SK-N-SH (cell line): ENCODE measurements at regions not wholly inside any gene's neighbourhood (a gene's known extent, or its start where the extent isn't known, plus 50 kb on each side); places are given as distances from the start of the nearest gene placed in this dataset.

Source experiments
- CTCF ChIA-PET: fragments of 300-600, 350-600 bp; formaldehyde crosslinking; extraction: SDS; loops from one replicate; lab custom pipeline; 2021; lab: Yijun Ruan, JAX
- POLR2A ChIA-PET: fragments of 350-600 bp; sonication (Branson Sonifier 250); formaldehyde crosslinking; extraction: SDS; loops from one replicate; lab custom pipeline; 2020; ENCODE audit warnings: antibody characterized with exemption, inconsistent platforms; lab: Yijun Ruan, JAX
- DNase-seq: peaks from one replicate; pipeline ENCODE4 v3.0.0; 2012
- H2AFZ ChIP-seq: fragments of 200-600 bp; sonication (generic); 2 replicates; pipeline ENCODE4 v1.8.1; 2016; ENCODE audit warnings: antibody characterized with exemption, mild to moderate bottlenecking, low read depth
- H3F3A ChIP-seq: fragments of 200-600 bp; sonication (generic); replicated peaks from 2 replicates; pipeline ENCODE3; 2016; ENCODE audit warnings: antibody characterized with exemption, mild to moderate bottlenecking; ENCODE audit not compliant: insufficient read depth
- H3K27ac ChIP-seq, 2 experiments: fragments of 200-500 bp in 1 of 2; fragments of 200-600 bp in 1 of 2; sonication (Bioruptor generic) in 1 of 2; sonication (generic), shearing (Covaris generic) in 1 of 2; 2 replicates each; pipeline versions ENCODE4 v1.5.1 to v1.6.1; 2014 to 2016; ENCODE audit warnings: low read depth in 2 of 2, inconsistent platforms in 1 of 2, low read length in 1 of 2, mild to moderate bottlenecking in 1 of 2, mixed read lengths in 1 of 2
- H3K27me3 ChIP-seq: fragments of 200-600 bp; sonication (generic), shearing (Covaris generic); 2 replicates; pipeline ENCODE4 v1.6.1; 2016; ENCODE audit warnings: mixed run types; ENCODE audit not compliant: insufficient read depth
- H3K36me3 ChIP-seq, 2 experiments: fragments of 200-500 bp in 1 of 2; fragments of 200-600 bp in 1 of 2; sonication (Bioruptor generic) in 1 of 2; sonication (generic) in 1 of 2; replicated peaks in 1 of 2; 2 replicates each; pipeline versions ENCODE3 to v1.5.1; 2014 to 2016; ENCODE audit warnings: low read length in 1 of 2, mild to moderate bottlenecking in 1 of 2; ENCODE audit not compliant: insufficient read depth in 2 of 2, control insufficient read depth in 1 of 2
- H3K4me1 ChIP-seq, 2 experiments: fragments of 200-500 bp in 1 of 2; fragments of 200-600 bp in 1 of 2; sonication (Bioruptor generic) in 1 of 2; sonication (generic), shearing (Covaris generic) in 1 of 2; 2 replicates each; pipeline versions ENCODE4 v1.5.1 to v1.6.1; 2014 to 2016; ENCODE audit warnings: low read depth in 1 of 2, low read length in 1 of 2, mixed run types in 1 of 2; ENCODE audit not compliant: insufficient read depth in 2 of 2, control insufficient read depth in 1 of 2
- H3K4me2 ChIP-seq: fragments of 200-600 bp; sonication (generic), shearing (Covaris generic); 2 replicates; pipeline ENCODE4 v1.6.1; 2017; ENCODE audit warnings: mixed run types
- H3K4me3 ChIP-seq, 2 experiments: fragments of 200-500 bp in 1 of 2; fragments of 200-600 bp in 1 of 2; sonication (Bioruptor generic) in 1 of 2; sonication (generic), shearing (Covaris generic) in 1 of 2; 2 replicates each; pipeline versions ENCODE4 v1.5.1 to v1.8.1; 2014 to 2016; ENCODE audit warnings: low read depth in 2 of 2, inconsistent platforms in 1 of 2, low read length in 1 of 2, mild to moderate bottlenecking in 1 of 2, mixed read lengths in 1 of 2, moderate library complexity in 1 of 2
- H3K79me2 ChIP-seq: fragments of 200-600 bp; sonication (generic); 2 replicates; pipeline ENCODE4 v1.8.1; 2017; ENCODE audit warnings: mild to moderate bottlenecking; ENCODE audit not compliant: insufficient read depth
- H3K9ac ChIP-seq: fragments of 200-600 bp; sonication (generic); 2 replicates; pipeline ENCODE4 v1.6.1; 2017; ENCODE audit warnings: mixed run types
- H3K9me2 ChIP-seq: fragments of 200-600 bp; sonication (generic); 2 replicates; pipeline ENCODE4 v1.6.1; 2017; ENCODE audit warnings: mixed run types
- H3K9me3 ChIP-seq: fragments of 200-600 bp; sonication (generic); 2 replicates; pipeline ENCODE4 v1.6.1; 2017; ENCODE audit warnings: mixed run types, mild to moderate bottlenecking, moderate library complexity
- H4K20me1 ChIP-seq: fragments of 200-600 bp; sonication (generic); 2 replicates; pipeline ENCODE4 v1.6.1; 2017; ENCODE audit warnings: mild to moderate bottlenecking, mixed run types; ENCODE audit not compliant: insufficient read depth
- CHD2 ChIP-seq: fragments of 150-350 bp; IDR thresholded peaks from 2 replicates; pipeline ENCODE4 v1.6.1; 2018; ENCODE audit warnings: low read length; ENCODE audit not compliant: partially characterized antibody
- FOSL2 ChIP-seq: IDR thresholded peaks from 2 replicates; pipeline ENCODE4 v1.4.0; 2012; ENCODE audit warnings: low read depth, mild to moderate bottlenecking, moderate library complexity, borderline replicate concordance
- FOXJ3 ChIP-seq: sonication (generic); formaldehyde crosslinking; IDR thresholded peaks from 2 replicates; pipeline ENCODE4 v1.5.1; 2020; ENCODE audit warnings: mild to moderate bottlenecking, missing genetic modification reagents
- FOXM1 ChIP-seq: IDR thresholded peaks from 2 replicates; pipeline ENCODE4 v1.4.0; 2012; ENCODE audit warnings: low read depth, mild to moderate bottlenecking
- GABPA ChIP-seq: IDR thresholded peaks from 2 replicates; pipeline ENCODE4 v1.4.0; 2012; ENCODE audit warnings: low read depth, mild to moderate bottlenecking
- GATA2 ChIP-seq: sonication (generic); formaldehyde crosslinking; IDR thresholded peaks from 2 replicates; pipeline ENCODE4 v1.5.0; 2020; ENCODE audit warnings: mild to moderate bottlenecking, missing genetic modification reagents
- JUND ChIP-seq: IDR thresholded peaks from 2 replicates; pipeline ENCODE4 v1.4.0; 2012
- MEF2A ChIP-seq: IDR thresholded peaks from 2 replicates; pipeline ENCODE4 v1.4.0; 2012; ENCODE audit warnings: low read depth, borderline replicate concordance
- NFIC ChIP-seq: IDR thresholded peaks from 2 replicates; pipeline ENCODE4 v1.4.0; 2012; ENCODE audit warnings: borderline replicate concordance
- RAD21 ChIP-seq: IDR thresholded peaks from 2 replicates; pipeline ENCODE4 v1.6.1; 2012; ENCODE audit warnings: mild to moderate bottlenecking, low read length
- SIN3A ChIP-seq: IDR thresholded peaks from 2 replicates; pipeline ENCODE4 v1.6.1; 2012; ENCODE audit warnings: low read depth, mild to moderate bottlenecking, low read length, moderate library complexity, borderline replicate concordance
- YY1 ChIP-seq: IDR thresholded peaks from 2 replicates; pipeline ENCODE4 v1.4.0; 2012; ENCODE audit warnings: low read depth, mild to moderate bottlenecking
- WGBS: methylation state at CpG from one replicate; pipeline ENCODE4 v1.1.6; 2017; ENCODE audit warnings: low lambda C conversion rate; 5-methylcytosine and 5-hydroxymethylcytosine counted together
- TF ChIP-seq, protein P1 (sequence below): IDR thresholded peaks from 2 replicates; pipeline ENCODE4 v1.4.0; 2012; ENCODE audit warnings: low read depth, borderline replicate concordance
- TF ChIP-seq, protein P2 (sequence below): IDR thresholded peaks from 2 replicates; pipeline ENCODE4; 2012
- TF ChIP-seq, protein P3 (sequence below): fragments of 150-350 bp; IDR thresholded peaks from 2 replicates; pipeline ENCODE4 v1.6.1; 2017; ENCODE audit warnings: antibody characterized with exemption, low read length, low read depth, borderline replicate concordance
- TF ChIP-seq, protein P4 (sequence below): IDR thresholded peaks from 2 replicates; pipeline ENCODE4 v1.6.1; 2012; ENCODE audit warnings: mild to moderate bottlenecking, low read depth, low read length, moderate library complexity
- TF ChIP-seq, protein P5 (sequence below): IDR thresholded peaks from 2 replicates; pipeline ENCODE4 v1.4.0; 2012; ENCODE audit warnings: low read depth

DNA sequence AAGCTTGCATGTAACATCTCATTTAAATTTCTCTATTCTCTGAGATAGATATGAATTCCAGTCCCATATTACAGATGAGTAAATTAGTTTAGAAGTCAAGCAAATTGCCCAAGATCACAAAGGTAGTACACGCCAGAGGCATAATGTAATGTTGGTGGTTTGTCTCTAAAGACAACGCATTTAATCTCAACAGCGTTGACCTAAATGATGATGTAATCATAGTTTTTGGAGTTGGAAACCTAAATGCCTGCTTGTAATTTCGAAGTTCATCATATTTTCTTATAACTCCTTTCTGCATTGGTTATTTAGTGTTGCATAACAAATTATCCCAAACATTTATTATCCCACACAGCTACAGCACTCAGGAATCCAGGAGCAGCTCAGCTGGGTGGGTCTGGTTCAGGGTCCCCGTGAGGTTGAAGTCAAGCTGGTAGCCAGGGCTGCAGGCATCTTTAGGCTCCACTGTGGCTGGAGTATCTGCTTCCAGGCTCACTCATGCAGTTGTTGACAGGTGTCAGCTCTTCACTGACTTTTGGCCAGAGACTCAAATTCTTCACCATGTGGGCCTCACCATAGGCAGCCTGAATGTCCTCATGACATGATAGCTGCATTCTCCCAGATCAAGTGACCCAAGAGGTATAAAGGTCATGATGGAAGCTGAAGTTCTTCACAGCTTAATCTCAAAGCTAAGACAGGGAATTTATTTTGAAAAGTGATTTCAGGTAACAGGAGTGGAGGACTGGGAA lies 122.0 kb upstream of the SPTLC3 start:
- Histone ChIP-seq H3K36me3 (no peaks in the 10 kb centered on the region), H3F3A (no peaks in the 10 kb centered on the region), H3K27ac (no peak overlapping the region)
- CTCF ChIA-PET: no interaction called here
- 17% methylated on average over 5 of the region's 5 CpGs for WGBS
- TF ChIP-seq SIN3A (no peak), CHD2 (no peak), GABPA (no peak), GATA2 (CRISPR knock-in tag) (no peak), FOXJ3 (no peak), FOXM1 (no peak), YY1 (no peak), MEF2A (no peak), JUND (no peak), RAD21 (no peak), NFIC (no peak), FOSL2 (no peak)
- TF ChIP-seq, protein P1, sequence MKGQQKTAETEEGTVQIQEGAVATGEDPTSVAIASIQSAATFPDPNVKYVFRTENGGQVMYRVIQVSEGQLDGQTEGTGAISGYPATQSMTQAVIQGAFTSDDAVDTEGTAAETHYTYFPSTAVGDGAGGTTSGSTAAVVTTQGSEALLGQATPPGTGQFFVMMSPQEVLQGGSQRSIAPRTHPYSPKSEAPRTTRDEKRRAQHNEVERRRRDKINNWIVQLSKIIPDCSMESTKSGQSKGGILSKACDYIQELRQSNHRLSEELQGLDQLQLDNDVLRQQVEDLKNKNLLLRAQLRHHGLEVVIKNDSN: no peak
- TF ChIP-seq, protein P2, sequence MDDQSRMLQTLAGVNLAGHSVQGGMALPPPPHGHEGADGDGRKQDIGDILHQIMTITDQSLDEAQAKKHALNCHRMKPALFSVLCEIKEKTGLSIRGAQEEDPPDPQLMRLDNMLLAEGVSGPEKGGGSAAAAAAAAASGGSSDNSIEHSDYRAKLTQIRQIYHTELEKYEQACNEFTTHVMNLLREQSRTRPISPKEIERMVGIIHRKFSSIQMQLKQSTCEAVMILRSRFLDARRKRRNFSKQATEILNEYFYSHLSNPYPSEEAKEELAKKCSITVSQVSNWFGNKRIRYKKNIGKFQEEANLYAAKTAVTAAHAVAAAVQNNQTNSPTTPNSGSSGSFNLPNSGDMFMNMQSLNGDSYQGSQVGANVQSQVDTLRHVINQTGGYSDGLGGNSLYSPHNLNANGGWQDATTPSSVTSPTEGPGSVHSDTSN: no peak
- TF ChIP-seq, protein P3, sequence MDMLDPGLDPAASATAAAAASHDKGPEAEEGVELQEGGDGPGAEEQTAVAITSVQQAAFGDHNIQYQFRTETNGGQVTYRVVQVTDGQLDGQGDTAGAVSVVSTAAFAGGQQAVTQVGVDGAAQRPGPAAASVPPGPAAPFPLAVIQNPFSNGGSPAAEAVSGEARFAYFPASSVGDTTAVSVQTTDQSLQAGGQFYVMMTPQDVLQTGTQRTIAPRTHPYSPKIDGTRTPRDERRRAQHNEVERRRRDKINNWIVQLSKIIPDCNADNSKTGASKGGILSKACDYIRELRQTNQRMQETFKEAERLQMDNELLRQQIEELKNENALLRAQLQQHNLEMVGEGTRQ: no peak
- TF ChIP-seq, protein P4, sequence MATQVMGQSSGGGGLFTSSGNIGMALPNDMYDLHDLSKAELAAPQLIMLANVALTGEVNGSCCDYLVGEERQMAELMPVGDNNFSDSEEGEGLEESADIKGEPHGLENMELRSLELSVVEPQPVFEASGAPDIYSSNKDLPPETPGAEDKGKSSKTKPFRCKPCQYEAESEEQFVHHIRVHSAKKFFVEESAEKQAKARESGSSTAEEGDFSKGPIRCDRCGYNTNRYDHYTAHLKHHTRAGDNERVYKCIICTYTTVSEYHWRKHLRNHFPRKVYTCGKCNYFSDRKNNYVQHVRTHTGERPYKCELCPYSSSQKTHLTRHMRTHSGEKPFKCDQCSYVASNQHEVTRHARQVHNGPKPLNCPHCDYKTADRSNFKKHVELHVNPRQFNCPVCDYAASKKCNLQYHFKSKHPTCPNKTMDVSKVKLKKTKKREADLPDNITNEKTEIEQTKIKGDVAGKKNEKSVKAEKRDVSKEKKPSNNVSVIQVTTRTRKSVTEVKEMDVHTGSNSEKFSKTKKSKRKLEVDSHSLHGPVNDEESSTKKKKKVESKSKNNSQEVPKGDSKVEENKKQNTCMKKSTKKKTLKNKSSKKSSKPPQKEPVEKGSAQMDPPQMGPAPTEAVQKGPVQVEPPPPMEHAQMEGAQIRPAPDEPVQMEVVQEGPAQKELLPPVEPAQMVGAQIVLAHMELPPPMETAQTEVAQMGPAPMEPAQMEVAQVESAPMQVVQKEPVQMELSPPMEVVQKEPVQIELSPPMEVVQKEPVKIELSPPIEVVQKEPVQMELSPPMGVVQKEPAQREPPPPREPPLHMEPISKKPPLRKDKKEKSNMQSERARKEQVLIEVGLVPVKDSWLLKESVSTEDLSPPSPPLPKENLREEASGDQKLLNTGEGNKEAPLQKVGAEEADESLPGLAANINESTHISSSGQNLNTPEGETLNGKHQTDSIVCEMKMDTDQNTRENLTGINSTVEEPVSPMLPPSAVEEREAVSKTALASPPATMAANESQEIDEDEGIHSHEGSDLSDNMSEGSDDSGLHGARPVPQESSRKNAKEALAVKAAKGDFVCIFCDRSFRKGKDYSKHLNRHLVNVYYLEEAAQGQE: no peak
- TF ChIP-seq, protein P5, sequence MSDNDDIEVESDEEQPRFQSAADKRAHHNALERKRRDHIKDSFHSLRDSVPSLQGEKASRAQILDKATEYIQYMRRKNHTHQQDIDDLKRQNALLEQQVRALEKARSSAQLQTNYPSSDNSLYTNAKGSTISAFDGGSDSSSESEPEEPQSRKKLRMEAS: no peak
- TF ChIP-seq, all 33 proteins: peak for 0
- H3K9me2 ChIP-seq: no peaks in the 10 kb centered on the region
- H3K9ac ChIP-seq: no peak overlapping the region
- POLR2A ChIA-PET: no interaction called here
- no peaks in the 10 kb centered on the region; a peak in 1 of 4 replicates for H3K4me1 ChIP-seq
- DNase-seq: no peak
- no peaks in the 10 kb centered on the region for H3K79me2 ChIP-seq
- no peaks in the 10 kb centered on the region for H4K20me1 ChIP-seq
- H3K4me2 ChIP-seq: no peak overlapping the region
- no peaks in the 10 kb centered on the region for H3K9me3 ChIP-seq
- H3K4me3 ChIP-seq: no peak overlapping the region
- H3K27me3 ChIP-seq: no peaks in the 10 kb centered on the region
- H2AFZ ChIP-seq: no peak overlapping the region
